Muscle layer of duodenum (tissue), 2 donors: ENCODE measurements at regions not wholly inside any gene's neighbourhood (a gene's known extent, or its start where the extent isn't known, plus 50 kb on each side); places are given as distances from the start of the nearest gene placed in this dataset.
"Not testable (repeated sequence)": the region's sequence is repeated elsewhere in the genome, so short reads cannot be mapped to it uniquely, and the experiment has no call there.

ENCODE experiments used
- H3K27ac ChIP-seq: one replicate; pipeline ENCODE4 v1.7.0; 2013; ENCODE audit warnings: mild to moderate bottlenecking, low read length
- H3K27me3 ChIP-seq: one replicate; pipeline ENCODE4 v1.7.0; 2013; ENCODE audit warnings: low read depth, mild to moderate bottlenecking, control low read depth, low read length
- H3K36me3 ChIP-seq, 2 donors: one replicate each; pipeline ENCODE4 v1.7.0; 2013; ENCODE audit warnings: low read length in 2 of 2, control low read depth in 1 of 2, mild to moderate bottlenecking in 1 of 2; ENCODE audit not compliant: insufficient read depth in 2 of 2, control insufficient read depth in 1 of 2
- H3K4me1 ChIP-seq, 2 donors: one replicate each; pipeline ENCODE4 v1.7.0; 2013; ENCODE audit warnings: low read length in 2 of 2, mild to moderate bottlenecking in 2 of 2, control low read depth in 1 of 2, moderate library complexity in 1 of 2; ENCODE audit not compliant: insufficient read depth in 2 of 2, control insufficient read depth in 1 of 2
- H3K4me3 ChIP-seq, 2 donors: one replicate each; pipeline ENCODE4 v1.7.0; 2013; ENCODE audit warnings: low read length in 2 of 2, low read depth in 1 of 2, mild to moderate bottlenecking in 1 of 2
- H3K9me3 ChIP-seq, 2 donors: one replicate each; pipeline ENCODE4 v1.7.0; 2013; ENCODE audit warnings: low read length in 2 of 2, control low read depth in 1 of 2, mild to moderate bottlenecking in 1 of 2; ENCODE audit not compliant: control insufficient read depth in 1 of 2
- donor health status: healthy.

DNA sequence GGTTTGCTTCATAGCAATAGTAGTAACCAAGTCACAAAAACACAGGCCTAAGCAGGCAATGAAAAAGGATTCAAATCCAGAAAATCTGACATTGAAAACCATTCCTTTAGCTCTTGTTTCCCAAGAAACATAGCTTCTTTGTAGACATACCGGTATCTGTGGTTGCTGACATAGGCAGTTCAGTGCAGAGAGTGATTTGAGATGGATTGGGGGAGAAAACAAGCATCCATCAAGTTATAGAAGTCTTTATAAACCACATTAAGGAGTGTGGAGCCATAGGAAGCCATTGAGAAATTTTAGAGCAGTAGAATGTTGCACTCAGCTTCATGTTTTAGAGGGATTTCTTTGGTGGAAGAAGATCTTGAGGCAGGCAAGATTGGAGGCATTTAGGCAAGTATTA lies 91.2 kb upstream of the MARCKS start:
- Histone ChIP-seq H3K27ac (no peak overlapping the region), H3K4me3 (no peak overlapping the region), H3K9me3 (no peaks in the 10 kb centered on the region), H3K36me3 (no peaks in the 10 kb centered on the region), H3K27me3 (no peaks in the 10 kb centered on the region), H3K4me1 (peaks cover 0 to 5% of the 10 kb centered on the region in 2 donors)

DNA sequence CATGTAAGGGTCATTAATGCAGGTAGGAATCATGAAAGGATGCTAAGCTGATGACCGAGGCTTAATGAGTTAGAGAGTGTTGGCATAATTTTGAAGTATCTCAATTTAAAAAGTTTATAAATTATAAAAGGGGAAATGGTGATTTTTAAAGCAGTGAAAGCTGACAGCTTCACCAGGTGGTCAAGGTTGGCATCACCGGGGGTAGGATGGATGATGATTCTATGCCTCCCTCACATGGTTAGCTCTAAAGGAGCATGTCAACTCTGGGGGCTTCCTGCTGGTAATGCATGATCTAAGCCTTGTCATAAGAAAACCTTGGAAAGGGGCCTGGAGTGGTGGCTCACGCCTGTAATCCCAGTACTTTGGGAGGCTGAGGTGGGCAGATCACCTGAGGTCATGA lies 89.2 kb upstream of the MARCKS start:
- Histone ChIP-seq H3K4me3 (no peak overlapping the region), H3K4me1 (peaks cover 0 to 3% of the 10 kb centered on the region in 2 donors)

DNA sequence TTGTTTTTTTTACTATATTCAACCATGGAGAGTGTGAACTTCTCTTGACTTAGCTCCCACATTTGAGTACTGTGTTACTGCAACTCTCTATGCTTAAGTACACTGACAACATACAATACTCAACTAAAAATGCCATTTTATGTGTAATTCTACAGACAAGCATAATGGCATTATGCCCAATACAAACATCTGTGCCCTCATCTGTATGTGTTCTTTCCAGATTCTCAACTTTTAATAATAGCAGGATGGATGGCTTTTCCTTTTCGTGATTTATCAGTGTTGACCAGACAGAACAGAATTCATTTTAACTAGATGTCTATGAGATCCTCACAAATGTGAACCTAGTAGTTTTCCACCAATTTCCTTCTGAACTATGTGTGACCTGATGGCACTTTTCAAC lies 84.2 kb upstream of the MARCKS start:
- H3K27ac ChIP-seq: no peak overlapping the region
- H3K27me3 ChIP-seq: no peaks in the 10 kb centered on the region
- H3K9me3 ChIP-seq: no peaks in the 10 kb centered on the region
- no peaks in the 10 kb centered on the region for H3K4me1 ChIP-seq
- no peaks in the 10 kb centered on the region for H3K36me3 ChIP-seq
- no peak overlapping the region for H3K4me3 ChIP-seq

More for the DNA sequence above, 89.2 kb upstream of the MARCKS start:
- Histone ChIP-seq H3K36me3 (no peaks in the 10 kb centered on the region), H3K27ac (no peak overlapping the region), H3K9me3 (no peaks in the 10 kb centered on the region), H3K27me3 (no peaks in the 10 kb centered on the region)

DNA sequence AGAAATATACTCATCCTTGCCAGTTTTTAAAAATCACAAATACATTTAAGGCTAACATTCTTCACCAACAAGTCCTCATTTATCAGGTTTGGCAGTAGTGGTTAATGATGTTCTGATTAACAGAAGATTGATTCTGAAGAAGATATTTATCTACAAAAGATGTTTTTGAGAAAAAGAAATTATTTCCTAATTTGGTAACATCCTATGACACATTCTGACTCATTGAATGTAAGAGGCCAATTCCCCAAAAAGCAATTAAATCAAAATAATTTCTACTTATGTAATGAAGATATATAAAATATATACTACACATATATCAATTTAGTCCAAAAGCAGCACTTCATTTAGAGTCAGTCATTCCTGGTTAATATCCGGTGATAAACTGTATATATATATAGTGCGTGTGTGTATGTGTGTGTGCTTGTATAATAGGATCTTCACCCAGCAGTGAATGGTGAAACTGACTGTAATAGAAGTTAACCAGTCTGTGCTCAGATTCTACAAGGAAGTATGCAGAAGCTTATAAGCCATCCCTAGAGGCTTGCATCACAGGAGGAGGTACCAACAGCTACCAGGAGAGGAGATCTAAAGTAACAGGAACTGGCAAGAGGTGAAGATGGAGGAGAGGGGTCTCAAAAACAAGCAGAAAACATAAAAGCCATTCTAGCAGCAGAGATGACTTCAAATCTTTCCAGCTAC lies 82.9 kb upstream of the MARCKS start:
- Histone ChIP-seq H3K4me3 (no peak overlapping the region), H3K4me1 (no peaks in the 10 kb centered on the region), H3K27me3 (no peaks in the 10 kb centered on the region), H3K9me3 (no peaks in the 10 kb centered on the region), H3K36me3 (no peaks in the 10 kb centered on the region), H3K27ac (no peak overlapping the region)

DNA sequence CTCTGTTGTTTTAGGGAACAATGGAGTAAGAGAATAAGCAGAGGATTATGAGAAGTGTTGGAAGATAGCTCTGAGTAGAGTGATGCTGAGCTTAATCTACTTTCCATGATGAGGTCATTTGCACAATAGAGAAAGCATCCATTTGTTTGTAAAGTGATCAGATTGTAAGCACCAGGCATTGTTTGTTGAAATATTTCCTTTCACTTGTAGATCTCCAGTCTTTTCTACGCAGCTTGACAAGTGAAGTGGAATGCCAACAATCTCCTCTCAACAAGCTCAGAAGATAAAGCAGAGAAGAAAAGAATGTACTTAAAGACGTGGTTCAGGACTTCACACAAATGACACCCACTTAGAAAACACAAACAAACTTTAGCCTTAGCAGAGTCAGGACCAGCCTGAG lies 80.1 kb upstream of the MARCKS start:
- Histone ChIP-seq H3K9me3 (no peaks in the 10 kb centered on the region), H3K27ac (no peak overlapping the region), H3K4me1 (no peaks in the 10 kb centered on the region), H3K36me3 (no peaks in the 10 kb centered on the region), H3K4me3 (no peak overlapping the region), H3K27me3 (no peaks in the 10 kb centered on the region)

DNA sequence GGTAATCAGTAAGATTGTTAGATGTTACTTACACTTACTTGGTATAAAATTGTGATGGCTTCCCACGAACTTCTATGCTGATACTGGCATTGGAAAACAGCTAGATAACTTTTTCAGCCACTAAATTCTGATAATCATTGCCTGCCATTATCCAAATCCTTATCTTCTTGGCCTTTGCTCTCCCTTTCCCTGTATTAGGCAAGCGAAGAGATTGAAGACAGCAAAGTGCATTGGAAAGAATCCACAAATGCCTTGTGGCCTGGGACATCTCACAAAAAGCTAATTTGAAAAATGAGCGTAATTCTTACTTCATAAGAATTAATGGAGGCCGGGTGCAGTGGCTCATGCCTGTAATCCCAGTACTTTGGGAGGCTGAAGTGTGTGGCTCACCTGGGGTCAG lies 79.5 kb upstream of the MARCKS start:
- no peak overlapping the region for H3K27ac ChIP-seq
- no peak overlapping the region for H3K4me3 ChIP-seq
- no peaks in the 10 kb centered on the region for H3K9me3 ChIP-seq
- no peaks in the 10 kb centered on the region for H3K36me3 ChIP-seq
- no peaks in the 10 kb centered on the region for H3K4me1 ChIP-seq
- H3K27me3 ChIP-seq: no peaks in the 10 kb centered on the region

DNA sequence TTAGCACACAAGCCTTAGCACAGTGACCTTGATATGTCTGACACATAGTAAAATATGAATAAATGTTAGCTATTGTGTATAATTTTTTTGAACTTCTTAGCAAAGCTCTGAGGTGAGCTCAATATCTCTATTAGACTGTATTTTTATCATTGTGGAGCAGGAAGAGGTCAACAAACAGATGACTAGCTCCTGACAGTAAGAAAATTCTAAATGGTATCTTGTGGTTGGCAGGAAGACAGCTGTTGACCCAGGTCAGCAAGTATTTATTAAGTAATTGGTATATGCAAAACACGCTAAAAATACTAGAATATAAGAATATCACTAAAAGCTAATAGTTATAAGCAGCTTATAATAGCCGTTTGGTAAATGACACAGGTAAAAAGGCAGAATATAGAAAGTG lies 77.5 kb upstream of the MARCKS start:
- Histone ChIP-seq H3K4me1 (no peaks in the 10 kb centered on the region), H3K27me3 (no peaks in the 10 kb centered on the region), H3K36me3 (no peaks in the 10 kb centered on the region), H3K27ac (no peak overlapping the region), H3K4me3 (no peak overlapping the region), H3K9me3 (no peaks in the 10 kb centered on the region)

DNA sequence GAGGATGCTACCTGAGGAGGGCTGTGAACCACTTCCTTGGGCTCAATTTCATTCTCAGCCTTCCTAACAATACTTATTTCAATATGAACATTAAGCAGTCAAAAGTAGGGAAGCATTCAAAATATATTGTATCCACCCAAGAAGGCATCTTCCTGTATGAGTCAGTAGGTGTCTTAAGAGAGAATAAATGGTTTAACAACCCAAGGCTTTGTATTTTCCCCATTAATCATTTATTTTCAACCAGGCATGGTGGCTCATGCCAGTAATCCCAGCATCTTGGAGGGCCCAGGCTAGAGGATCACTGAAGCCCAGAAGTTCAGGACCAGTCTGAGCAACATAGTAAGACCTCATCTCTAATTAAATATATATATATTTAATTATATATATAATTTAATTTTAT lies 74.5 kb upstream of the MARCKS start:
- Histone ChIP-seq H3K4me3 (no peak overlapping the region), H3K27me3 (no peaks in the 10 kb centered on the region), H3K4me1 (no peaks in the 10 kb centered on the region), H3K36me3 (no peaks in the 10 kb centered on the region), H3K27ac (no peak overlapping the region), H3K9me3 (no peaks in the 10 kb centered on the region)

DNA sequence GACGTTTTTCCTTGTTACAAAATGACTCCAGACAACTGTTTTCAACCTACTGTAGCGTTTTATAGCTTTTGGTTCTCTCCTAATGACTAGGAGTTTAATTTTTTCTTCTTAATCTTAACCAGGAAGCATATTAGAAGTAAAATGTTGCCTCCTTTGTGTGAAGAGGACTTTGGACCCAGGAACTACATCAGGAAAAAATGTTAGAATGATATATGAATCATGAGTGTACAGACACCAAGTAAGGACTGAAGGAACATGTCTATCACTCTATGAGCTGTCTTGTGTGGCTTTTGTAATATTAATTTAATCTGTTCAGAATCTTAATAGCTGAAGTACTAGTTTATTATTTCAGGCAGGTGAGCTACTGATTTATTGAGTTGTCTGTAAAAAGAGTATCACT lies 71.0 kb upstream of the MARCKS start:
- H3K9me3 ChIP-seq: no peaks in the 10 kb centered on the region
- H3K4me1 ChIP-seq: no peaks in the 10 kb centered on the region
- no peaks in the 10 kb centered on the region for H3K27me3 ChIP-seq
- H3K36me3 ChIP-seq: no peaks in the 10 kb centered on the region
- H3K4me3 ChIP-seq: no peak overlapping the region
- no peak overlapping the region for H3K27ac ChIP-seq

DNA sequence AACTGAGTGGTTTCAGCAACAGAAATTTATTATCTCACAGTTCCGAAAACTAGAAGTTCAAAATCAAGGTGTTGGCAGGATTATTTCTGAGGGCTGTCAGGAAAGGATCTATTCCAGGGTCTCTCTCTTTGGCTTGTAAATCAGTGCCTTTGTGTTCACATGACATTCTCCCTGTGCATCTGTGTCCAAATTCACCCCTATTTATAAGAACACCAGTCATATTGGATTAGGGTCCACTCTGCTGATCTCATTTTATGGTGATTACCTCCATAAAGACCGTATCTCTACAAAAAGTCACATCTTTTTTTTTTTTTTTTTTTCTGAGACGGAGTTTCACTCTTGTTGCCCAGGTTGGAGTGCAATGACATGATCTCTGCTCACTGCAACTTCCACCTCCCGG lies 68.6 kb upstream of the MARCKS start:
- no peaks in the 10 kb centered on the region for H3K27me3 ChIP-seq
- no peak overlapping the region for H3K4me3 ChIP-seq
- H3K27ac ChIP-seq: no peak overlapping the region
- no peaks in the 10 kb centered on the region for H3K9me3 ChIP-seq
- no peaks in the 10 kb centered on the region for H3K36me3 ChIP-seq
- H3K4me1 ChIP-seq: no peaks in the 10 kb centered on the region

DNA sequence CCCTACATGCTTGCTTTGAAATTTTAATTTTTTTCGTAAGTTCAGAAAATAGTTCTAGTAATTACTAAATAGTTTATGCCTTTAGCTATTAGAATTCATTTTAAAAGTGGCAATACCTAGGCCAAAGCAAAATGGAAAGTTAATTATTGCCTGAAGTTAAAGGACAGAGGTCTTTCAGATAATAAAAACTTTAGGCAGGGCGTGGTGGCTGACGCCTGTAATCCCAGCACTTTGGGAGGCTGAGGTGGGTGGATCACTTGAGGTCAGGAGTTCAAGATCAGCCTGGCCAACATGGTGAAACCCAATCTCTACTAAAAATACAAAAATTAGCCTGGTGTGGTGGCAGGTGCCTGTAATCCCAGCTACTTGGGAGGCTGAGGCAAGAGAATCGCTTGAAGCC lies 65.9 kb upstream of the MARCKS start:
- not testable (repeated sequence) for H3K27me3 ChIP-seq, H3K9me3 ChIP-seq, H3K4me1 ChIP-seq, H3K27ac ChIP-seq, H3K36me3 ChIP-seq, H3K4me3 ChIP-seq

DNA sequence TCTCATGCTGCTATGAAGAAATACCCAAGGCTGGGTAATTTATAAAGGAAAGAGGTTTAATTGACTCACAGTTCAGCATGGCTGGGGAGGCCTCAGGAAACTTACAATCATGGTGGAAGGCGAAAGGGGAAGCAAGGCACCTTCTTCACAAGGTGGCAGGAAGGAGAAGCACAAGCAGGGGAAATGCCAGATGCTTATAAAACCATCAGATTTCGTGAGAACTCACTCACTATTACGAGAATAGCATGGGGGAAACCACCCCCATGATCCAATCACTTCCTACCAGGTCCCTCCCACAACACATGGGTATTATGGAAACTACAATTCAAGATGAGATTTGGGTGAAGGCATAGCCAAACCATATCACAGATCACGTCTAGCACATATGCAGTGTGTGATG lies 61.8 kb upstream of the MARCKS start:
- H3K9me3 ChIP-seq, H3K4me3 ChIP-seq, H3K27ac ChIP-seq, H3K4me1 ChIP-seq, H3K27me3 ChIP-seq, H3K36me3 ChIP-seq: not testable (repeated sequence)
